ENCODE measurements at regions not wholly inside any gene's neighbourhood (a gene's known extent, or its start where the extent isn't known, plus 50 kb on each side); places are given as distances from the start of the nearest gene placed in this dataset.

- TF ChIP-seq REST (IDR thresholded peaks at IDR 0.05; ENCODE audit: unreplicated experiment): no peak
- no peak for TF ChIP-seq STAT1 (IDR thresholded peaks at IDR 0.05; ENCODE audit: unreplicated experiment)
- no peak for TF ChIP-seq CREB1 (CRISPR knock-in tag; IDR thresholded peaks at IDR 0.05; ENCODE audit: low read depth)
- TF ChIP-seq ZNF114 (CRISPR knock-in tag; IDR thresholded peaks at IDR 0.05): no peak
- TF ChIP-seq JUNB (IDR thresholded peaks at IDR 0.05; ENCODE audit: unreplicated experiment): no peak
- no peak for TF ChIP-seq CTCF (conservative IDR thresholded peaks at IDR 0.05; ENCODE audit: low read depth in 2 of 2)
These were observed 166.3 kb downstream of the TBXT start (continued) for GRCh38 chr6:166001359-166001758.

GRCh38 chr6:165999279-165999678 lies 168.4 kb downstream of the TBXT start:
- peaks cover 56% of the 10 kb centered on the region for H3K27me3 ChIP-seq (ENCODE audit: insufficient read depth)

More at GRCh38 chr6:165999279-165999678, 168.4 kb downstream of the TBXT start:
- Mint-ChIP-seq H3K4me3 (no peak overlapping the region), H3K4me1 (peaks cover 11% of the 10 kb centered on the region; the same call in 2 of the 3 replicates), H3K9me3 (peaks cover 4% of the 10 kb centered on the region; the same call in 2 of the 3 replicates), H3K36me3 (ENCODE audit: low read depth) (peaks cover 4% of the 10 kb centered on the region), H3K27me3 (ENCODE audit: insufficient read depth, low read depth, poor library complexity) (peaks cover 22% of the 10 kb centered on the region), H3K27ac (no peak overlapping the region)
- H4K20me1 ChIP-seq (replicated peaks; ENCODE audit: insufficient read depth): no peaks in the 10 kb centered on the region
- no peak for ATAC-seq
- no peaks in the 10 kb centered on the region for H3K9me2 ChIP-seq (ENCODE audit: insufficient read depth)
- H3K4me1 ChIP-seq (ENCODE audit: insufficient read depth): peaks cover 3% of the 10 kb centered on the region; the same call in 1 of the 2 replicates
- DNase-seq (ENCODE audit: low spot score): no peak
- H3K4me2 ChIP-seq: no peak overlapping the region
- H3K79me2 ChIP-seq (replicated peaks; ENCODE audit: insufficient read depth): no peaks in the 10 kb centered on the region
- no peaks in the 10 kb centered on the region for H3K36me3 ChIP-seq (ENCODE audit: insufficient read depth)
- H2AFZ ChIP-seq: no peak overlapping the region
- H3K27ac ChIP-seq (ENCODE audit: low read depth): no peak overlapping the region
- no peaks in the 10 kb centered on the region for H3F3A ChIP-seq (replicated peaks; ENCODE audit: low read depth)
- TF ChIP-seq EZH2 (IDR thresholded peaks at IDR 0.05; ENCODE audit: low read depth, unreplicated experiment): no peak
- TF ChIP-seq POLR2AphosphoS5 (IDR thresholded peaks at IDR 0.05; ENCODE audit: low read depth): no peak
- TF ChIP-seq NANOG (IDR thresholded peaks at IDR 0.05; ENCODE audit: borderline replicate concordance): no peak
- TF ChIP-seq, protein P1, sequence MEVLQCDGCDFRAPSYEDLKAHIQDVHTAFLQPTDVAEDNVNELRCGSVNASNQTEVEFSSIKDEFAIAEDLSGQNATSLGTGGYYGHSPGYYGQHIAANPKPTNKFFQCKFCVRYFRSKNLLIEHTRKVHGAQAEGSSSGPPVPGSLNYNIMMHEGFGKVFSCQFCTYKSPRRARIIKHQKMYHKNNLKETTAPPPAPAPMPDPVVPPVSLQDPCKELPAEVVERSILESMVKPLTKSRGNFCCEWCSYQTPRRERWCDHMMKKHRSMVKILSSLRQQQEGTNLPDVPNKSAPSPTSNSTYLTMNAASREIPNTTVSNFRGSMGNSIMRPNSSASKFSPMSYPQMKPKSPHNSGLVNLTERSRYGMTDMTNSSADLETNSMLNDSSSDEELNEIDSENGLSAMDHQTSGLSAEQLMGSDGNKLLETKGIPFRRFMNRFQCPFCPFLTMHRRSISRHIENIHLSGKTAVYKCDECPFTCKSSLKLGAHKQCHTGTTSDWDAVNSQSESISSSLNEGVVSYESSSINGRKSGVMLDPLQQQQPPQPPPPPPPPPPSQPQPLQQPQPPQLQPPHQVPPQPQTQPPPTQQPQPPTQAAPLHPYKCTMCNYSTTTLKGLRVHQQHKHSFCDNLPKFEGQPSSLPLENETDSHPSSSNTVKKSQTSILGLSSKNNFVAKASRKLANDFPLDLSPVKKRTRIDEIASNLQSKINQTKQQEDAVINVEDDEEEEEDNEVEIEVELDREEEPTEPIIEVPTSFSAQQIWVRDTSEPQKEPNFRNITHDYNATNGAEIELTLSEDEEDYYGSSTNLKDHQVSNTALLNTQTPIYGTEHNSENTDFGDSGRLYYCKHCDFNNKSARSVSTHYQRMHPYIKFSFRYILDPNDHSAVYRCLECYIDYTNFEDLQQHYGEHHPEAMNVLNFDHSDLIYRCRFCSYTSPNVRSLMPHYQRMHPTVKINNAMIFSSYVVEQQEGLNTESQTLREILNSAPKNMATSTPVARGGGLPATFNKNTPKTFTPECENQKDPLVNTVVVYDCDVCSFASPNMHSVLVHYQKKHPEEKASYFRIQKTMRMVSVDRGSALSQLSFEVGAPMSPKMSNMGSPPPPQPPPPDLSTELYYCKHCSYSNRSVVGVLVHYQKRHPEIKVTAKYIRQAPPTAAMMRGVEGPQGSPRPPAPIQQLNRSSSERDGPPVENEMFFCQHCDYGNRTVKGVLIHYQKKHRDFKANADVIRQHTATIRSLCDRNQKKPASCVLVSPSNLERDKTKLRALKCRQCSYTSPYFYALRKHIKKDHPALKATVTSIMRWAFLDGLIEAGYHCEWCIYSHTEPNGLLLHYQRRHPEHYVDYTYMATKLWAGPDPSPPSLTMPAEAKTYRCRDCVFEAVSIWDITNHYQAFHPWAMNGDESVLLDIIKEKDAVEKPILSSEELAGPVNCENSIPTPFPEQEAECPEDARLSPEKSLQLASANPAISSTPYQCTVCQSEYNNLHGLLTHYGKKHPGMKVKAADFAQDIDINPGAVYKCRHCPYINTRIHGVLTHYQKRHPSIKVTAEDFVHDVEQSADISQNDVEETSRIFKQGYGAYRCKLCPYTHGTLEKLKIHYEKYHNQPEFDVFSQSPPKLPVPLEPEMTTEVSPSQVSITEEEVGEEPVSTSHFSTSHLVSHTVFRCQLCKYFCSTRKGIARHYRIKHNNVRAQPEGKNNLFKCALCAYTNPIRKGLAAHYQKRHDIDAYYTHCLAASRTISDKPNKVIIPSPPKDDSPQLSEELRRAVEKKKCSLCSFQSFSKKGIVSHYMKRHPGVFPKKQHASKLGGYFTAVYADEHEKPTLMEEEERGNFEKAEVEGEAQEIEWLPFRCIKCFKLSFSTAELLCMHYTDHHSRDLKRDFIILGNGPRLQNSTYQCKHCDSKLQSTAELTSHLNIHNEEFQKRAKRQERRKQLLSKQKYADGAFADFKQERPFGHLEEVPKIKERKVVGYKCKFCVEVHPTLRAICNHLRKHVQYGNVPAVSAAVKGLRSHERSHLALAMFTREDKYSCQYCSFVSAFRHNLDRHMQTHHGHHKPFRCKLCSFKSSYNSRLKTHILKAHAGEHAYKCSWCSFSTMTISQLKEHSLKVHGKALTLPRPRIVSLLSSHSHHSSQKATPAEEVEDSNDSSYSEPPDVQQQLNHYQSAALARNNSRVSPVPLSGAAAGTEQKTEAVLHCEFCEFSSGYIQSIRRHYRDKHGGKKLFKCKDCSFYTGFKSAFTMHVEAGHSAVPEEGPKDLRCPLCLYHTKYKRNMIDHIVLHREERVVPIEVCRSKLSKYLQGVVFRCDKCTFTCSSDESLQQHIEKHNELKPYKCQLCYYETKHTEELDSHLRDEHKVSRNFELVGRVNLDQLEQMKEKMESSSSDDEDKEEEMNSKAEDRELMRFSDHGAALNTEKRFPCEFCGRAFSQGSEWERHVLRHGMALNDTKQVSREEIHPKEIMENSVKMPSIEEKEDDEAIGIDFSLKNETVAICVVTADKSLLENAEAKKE (CRISPR knock-in tag; IDR thresholded peaks at IDR 0.05): no peak
- TF ChIP-seq, protein P2, sequence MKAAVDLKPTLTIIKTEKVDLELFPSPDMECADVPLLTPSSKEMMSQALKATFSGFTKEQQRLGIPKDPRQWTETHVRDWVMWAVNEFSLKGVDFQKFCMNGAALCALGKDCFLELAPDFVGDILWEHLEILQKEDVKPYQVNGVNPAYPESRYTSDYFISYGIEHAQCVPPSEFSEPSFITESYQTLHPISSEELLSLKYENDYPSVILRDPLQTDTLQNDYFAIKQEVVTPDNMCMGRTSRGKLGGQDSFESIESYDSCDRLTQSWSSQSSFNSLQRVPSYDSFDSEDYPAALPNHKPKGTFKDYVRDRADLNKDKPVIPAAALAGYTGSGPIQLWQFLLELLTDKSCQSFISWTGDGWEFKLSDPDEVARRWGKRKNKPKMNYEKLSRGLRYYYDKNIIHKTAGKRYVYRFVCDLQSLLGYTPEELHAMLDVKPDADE (IDR thresholded peaks at IDR 0.05): no peak
- TF ChIP-seq STAT1 (IDR thresholded peaks at IDR 0.05; ENCODE audit: unreplicated experiment): no peak
- no peak for TF ChIP-seq ZNF114 (CRISPR knock-in tag; IDR thresholded peaks at IDR 0.05)
- H3K4me3 ChIP-seq: no peak overlapping the region

Data from GM23338 (cell line).